ENCODE measurements at regions not wholly inside any gene's neighbourhood (a gene's known extent, or its start where the extent isn't known, plus 50 kb on each side); places are given as distances from the start of the nearest gene placed in this dataset.

DNA sequence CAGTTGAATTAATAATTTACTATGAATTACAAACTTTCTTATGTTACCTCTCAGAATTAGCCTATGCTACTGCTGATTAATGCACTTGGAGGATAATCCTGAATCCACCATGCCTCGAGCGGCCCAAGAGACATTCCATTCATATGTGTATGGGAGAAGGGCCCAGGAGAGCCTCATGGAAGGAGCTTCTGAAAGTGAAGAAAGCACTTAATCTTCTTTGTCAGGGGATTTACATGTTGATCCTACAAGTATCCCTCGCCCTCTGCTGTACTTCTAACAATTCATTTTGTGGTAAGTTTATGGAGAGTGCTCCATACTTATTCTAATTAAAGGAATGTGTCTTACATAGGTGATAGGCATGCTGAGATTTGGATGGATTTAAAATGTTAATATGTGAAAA lies 1189.1 kb upstream of the NXPH2 start:
- TF ChIP-seq GLI2 (tag by site-specific recombination; IDR thresholded peaks at IDR 0.05; ENCODE audit: borderline replicate concordance, low read depth) = no peak
- no peak for TF ChIP-seq MZF1 (tag by site-specific recombination; IDR thresholded peaks at IDR 0.05; ENCODE audit: borderline replicate concordance)
- TF ChIP-seq, protein P1, sequence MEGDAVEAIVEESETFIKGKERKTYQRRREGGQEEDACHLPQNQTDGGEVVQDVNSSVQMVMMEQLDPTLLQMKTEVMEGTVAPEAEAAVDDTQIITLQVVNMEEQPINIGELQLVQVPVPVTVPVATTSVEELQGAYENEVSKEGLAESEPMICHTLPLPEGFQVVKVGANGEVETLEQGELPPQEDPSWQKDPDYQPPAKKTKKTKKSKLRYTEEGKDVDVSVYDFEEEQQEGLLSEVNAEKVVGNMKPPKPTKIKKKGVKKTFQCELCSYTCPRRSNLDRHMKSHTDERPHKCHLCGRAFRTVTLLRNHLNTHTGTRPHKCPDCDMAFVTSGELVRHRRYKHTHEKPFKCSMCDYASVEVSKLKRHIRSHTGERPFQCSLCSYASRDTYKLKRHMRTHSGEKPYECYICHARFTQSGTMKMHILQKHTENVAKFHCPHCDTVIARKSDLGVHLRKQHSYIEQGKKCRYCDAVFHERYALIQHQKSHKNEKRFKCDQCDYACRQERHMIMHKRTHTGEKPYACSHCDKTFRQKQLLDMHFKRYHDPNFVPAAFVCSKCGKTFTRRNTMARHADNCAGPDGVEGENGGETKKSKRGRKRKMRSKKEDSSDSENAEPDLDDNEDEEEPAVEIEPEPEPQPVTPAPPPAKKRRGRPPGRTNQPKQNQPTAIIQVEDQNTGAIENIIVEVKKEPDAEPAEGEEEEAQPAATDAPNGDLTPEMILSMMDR (tag by site-specific recombination; IDR thresholded peaks at IDR 0.05) = no peak
- TF ChIP-seq ZNF585B (tag by site-specific recombination; IDR thresholded peaks at IDR 0.05) = no peak
- TF ChIP-seq ZNF292 (tag by site-specific recombination; IDR thresholded peaks at IDR 0.05; ENCODE audit: borderline replicate concordance, low read depth) = no peak
- no peak for TF ChIP-seq SP2 (tag by site-specific recombination; IDR thresholded peaks at IDR 0.05)
- TF ChIP-seq YY1 (tag by site-specific recombination; IDR thresholded peaks at IDR 0.05) = no peak
- TF ChIP-seq ZNF302 (tag by site-specific recombination; IDR thresholded peaks at IDR 0.05; ENCODE audit: low read depth) = no peak
- no peak for TF ChIP-seq ZNF146 (tag by site-specific recombination; IDR thresholded peaks at IDR 0.05)
- no peak for TF ChIP-seq ZNF354C (tag by site-specific recombination; IDR thresholded peaks at IDR 0.05; ENCODE audit: borderline replicate concordance, low read depth)
